Tibial nerve (tissue), 4 donors: ENCODE measurements at regions not wholly inside any gene's neighbourhood (a gene's known extent, or its start where the extent isn't known, plus 50 kb on each side); places are given as distances from the start of the nearest gene placed in this dataset.

Experiments used
- CTCF ChIP-seq, 5 experiments: fragments of 200-600 bp in 3 of 5; fragments of 450-650 bp in 2 of 5; sonication (generic) in 3 of 5; IDR thresholded peaks; one replicate each; pipeline ENCODE4 v1.5.1; 2016 to 2019; ENCODE audit warnings: antibody characterized with exemption in 5 of 5, mild to moderate bottlenecking in 3 of 5, moderate library complexity in 2 of 5
- EP300 ChIP-seq, 2 donors: sonication (generic); formaldehyde crosslinking; IDR thresholded peaks; one replicate each; pipeline ENCODE4 v1.6.1; 2017; ENCODE audit warnings: antibody characterized with exemption in 2 of 2, mild to moderate bottlenecking in 1 of 2
- POLR2A ChIP-seq, 2 donors: fragments of 450-650 bp; IDR thresholded peaks; one replicate each; pipeline ENCODE4 v1.6.1; 2017; ENCODE audit warnings: antibody characterized with exemption in 2 of 2, mild to moderate bottlenecking in 2 of 2, moderate library complexity in 2 of 2

- TF ChIP-seq EP300 (IDR thresholded peaks at IDR 0.05), result no peak
- no peak for TF ChIP-seq CTCF (IDR thresholded peaks at IDR 0.05)
- TF ChIP-seq POLR2A (IDR thresholded peaks at IDR 0.05), result no peak
Observed at GRCh38 chr2:147546109-147546508, 298.7 kb upstream of the ACVR2A start.
